Activated T-cell treated with anti-CD3 and anti-CD28 coated beads, Interleukin-2, amount 50 U/mL, for 1 hour (primary cell): ENCODE measurements at regions not wholly inside any gene's neighbourhood (a gene's known extent, or its start where the extent isn't known, plus 50 kb on each side); places are given as distances from the start of the nearest gene placed in this dataset.

Source experiments
- DNase-seq: peaks from one replicate; pipeline ENCODE4 v3.0.0-alpha.2; 2020

DNA sequence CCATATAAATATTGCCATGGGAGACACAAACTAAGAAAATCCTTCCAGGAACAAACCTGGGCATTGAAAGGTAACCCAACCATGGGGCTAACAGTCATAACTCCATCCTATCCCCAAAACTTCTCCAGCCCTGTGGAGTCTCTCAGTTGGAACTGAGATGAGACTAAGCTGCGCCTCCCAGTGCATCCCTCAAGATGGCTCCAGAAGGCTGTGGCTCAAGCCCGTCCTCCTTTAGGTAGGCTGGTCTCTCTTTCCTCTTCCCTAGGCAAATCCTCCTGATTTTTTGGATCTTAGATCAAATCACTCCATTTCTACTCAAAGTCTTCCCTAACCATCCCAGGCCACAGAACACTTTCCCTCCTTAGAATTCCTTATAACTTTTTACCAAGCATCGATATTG lies 364.3 kb upstream of the CCDC196 start:
- no peak for DNase-seq

DNA sequence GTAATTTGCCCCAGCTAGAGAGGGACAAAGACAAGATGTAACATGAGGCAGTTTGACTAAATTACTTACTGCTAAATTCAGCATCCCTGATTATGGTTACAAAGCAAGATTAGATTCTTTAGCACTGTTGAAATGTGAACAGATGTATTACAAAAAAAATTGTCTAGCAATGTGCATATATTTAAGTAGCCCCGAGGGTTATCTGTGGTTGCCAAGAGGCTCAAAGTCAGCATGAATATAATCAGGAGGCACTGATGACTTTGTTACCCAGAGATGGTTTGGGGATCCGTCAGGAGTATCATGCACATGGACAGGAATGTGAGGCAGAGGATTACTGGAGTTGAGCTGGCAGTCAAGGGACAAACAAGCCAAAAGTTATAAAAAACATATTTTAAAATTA lies 356.9 kb upstream of the CCDC196 start:
- DNase-seq = no peak

DNA sequence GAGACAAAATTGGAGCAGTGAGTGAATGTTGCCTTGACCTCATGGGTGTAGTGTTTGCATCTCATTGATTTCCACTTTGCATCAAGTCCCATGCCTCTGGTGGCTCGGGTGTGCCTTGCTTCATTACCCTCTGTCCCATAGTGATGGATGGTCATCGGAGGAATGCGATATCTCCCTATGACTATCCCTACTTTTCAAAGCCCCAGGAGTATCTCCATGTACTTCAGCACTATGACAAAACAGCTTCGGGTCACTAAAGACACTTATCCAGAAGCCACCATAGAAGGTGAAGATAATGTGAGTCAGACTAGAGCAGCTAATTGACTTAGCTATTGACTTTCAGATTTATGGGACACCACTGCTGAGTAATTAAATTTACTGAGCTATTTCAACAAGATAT lies 355.1 kb upstream of the CCDC196 start:
- DNase-seq = no peak

DNA sequence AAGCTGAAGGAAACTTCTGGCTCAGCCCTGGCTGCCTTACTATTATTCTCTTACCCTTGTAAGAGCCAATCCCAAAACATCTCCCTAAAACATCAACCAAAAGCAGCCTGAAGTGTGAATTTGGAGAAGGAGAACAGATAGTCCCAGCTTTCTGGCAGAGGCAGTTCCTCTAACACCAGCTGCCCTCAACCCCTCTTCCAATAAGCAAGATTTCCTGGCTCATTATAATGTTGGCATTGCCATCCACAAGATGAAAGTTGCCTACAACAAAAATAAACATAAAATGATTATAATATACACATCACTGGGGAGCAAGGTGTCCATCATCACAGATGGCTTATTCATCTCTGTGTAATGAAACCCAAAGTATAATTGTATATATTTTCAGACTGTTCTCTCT lies 352.5 kb upstream of the CCDC196 start:
- DNase-seq = no peak

DNA sequence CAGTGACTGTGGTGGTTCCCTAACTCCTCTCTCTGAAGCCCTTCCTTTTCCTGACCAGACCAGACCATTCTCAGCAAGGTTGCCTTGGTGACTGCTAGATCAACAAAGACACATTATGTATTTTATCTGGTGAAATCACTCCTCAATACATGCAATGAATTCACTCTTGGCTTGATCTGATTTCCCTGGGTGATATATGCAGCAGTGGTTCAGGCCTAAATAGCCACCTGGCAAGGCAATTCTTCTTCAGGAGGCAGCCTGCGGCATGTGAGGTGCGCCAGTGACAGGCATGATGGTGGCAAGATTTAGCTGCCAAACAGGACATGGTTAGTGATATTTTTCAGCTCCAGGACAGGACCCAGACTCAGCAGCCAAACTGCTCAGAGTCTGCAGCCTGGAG lies 350.3 kb upstream of the CCDC196 start:
- DNase-seq = no peak

DNA sequence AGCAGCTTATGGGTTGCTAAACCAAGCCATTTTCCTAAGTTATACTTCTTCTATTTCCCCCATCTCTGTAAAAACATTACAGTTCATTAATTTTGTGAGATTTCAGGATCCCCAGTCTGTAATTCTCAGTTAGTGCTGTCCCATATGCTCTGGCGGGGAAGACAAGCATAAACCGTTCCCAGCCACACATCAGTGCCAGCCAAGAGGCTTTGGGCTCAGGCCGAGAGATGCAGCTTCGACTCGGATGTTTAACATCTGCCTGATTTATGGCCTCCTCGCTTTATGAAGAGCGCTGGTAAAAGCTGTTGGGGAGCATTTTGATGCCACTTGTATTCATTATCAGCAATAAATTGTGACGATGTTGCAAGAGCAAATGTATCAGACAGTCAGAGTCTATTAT lies 349.1 kb upstream of the CCDC196 start:
- no peak for DNase-seq

DNA sequence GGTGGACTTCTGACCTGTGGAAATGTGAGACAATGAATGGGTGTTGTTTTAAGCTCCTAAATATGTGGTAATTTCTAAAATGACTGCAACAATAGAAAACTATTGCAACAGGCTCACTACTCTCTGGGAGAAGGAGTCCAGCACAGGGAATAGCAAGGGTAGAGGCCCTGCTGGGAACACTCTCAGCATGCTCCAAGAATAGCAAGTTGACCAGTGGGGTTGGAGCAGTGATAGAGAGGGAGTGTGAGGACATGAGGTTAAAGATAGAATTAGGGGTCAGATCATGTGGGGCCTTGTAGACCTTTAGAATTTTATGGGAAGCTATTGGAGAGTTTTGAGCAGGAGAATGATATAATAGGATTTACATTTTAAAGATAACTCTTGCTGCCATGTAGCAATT lies 346.7 kb upstream of the CCDC196 start:
- no peak for DNase-seq

DNA sequence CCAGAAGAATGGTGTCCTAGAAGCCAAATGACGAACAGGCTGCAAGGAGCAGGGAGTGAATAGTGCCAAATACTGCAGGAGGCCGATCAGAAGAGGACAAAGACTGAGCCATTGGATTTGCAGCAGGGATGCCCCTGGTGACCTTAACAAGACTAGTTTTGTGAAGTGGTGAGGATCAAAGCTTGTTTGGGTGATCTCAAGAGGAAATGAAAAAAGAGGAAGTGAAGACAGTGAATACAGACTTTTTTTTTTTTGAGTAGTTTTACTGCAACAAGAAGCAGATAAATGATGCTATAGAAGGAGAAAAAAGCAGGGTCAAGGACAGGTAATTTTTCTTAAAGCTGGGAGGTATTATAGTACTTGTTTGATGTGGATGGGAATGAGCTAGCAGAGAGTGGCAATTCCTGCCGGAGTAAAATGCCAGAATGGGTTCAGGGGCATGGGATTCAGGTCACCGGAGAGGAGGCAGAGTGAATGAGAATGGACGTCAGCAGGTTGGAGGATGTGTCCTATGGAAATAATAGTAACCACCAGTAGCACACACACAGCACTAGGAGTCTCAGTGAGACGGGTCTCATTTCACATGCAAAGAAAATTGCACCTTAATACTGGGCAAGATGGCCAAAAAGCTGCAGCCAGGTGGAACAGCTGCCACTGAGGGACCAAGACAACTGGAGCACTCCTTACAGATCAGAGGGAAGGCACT lies 345.8 kb upstream of the CCDC196 start:
- no peak for DNase-seq

DNA sequence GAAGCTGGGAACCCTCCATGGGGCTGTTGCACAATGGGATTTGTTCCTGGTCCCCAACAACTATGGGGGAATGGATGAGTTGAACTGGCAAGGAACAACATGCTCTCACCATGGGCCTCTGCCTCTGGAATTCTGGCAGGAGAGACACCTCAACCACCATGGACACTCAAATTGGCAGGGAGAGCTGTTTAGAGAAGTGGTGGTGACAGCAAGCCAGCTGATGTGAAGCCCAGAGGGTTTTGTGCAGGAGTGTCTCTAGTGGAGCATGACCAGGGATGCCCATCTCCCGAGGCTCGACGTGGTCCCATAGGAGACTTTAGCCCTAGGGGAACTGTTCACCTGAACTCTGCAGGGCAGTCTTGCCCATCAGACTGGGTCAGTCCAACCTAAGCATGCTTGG lies 345.2 kb upstream of the CCDC196 start:
- DNase-seq = no peak

DNA sequence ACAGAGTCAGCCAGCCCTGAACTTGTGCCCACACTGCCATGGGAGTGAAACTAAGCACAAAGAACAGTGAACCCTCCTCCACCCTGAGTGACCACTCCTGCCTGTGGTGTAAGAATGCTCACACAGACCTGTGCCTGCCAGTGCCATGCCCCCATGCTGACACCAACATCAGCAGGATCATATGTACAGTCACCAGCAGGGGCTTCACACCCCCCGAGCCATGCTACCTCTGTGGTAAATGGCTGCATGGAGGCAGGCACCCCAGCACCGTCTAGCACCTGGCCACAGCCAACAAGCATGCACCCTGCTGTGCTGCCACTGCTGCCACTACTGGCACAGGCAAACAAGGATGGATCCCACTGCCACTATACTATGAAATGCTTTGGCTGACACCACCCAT lies 344.4 kb upstream of the CCDC196 start:
- no peak for DNase-seq

DNA sequence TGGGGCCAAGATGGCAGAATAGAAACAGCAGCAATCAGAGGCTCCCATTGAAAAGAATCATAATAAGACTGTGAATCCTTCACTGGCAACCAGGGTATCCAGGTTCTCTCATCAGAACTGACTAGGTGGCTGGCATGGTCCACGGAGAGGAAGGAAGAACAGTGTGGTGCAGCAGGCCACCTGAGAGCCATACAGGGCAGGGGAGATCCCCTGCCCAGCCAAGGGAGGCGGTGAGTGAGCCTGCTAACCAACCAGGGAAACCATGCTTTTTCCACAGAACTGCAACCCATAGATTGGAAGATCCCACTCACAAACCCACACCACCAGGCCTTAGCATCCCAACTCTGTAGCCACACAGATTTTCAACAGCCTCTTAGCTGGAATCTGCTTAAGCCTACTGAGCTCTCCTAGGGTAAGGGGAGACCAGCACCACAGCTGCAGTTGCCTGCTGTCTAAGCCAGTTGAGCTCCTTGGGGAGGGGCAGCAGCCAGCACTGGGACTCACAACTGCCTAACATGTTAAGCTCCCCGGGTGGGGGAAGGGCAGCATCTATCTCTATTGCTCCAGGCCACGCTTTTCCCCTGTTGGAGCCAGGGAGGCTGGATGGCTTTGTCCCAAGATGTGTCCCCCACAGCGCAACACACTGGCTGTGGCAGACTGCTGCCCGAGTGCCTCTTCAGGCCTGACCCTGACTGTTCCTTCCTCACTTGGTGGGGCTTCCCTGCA lies 342.6 kb upstream of the CCDC196 start:
- DNase-seq = no peak

DNA sequence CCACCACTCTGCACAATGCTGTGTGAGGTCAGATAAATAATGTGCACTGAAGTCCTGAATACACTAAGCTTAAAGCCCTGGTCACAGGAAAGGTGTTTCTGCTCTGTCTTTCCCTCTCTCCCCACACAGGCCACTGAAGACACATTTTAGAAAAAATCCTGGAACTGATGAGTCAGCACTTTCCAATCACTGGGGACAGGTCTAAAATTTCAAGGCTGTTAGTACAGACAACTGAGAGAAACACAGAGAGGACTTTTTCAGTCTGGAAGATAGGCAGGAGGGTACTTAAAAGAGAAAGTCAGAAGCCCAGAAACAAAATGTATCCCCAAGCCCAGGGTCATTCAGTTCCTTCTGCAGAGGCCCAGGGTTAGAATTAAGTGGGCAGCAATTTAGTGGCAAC lies 333.9 kb upstream of the CCDC196 start:
- no peak for DNase-seq

DNA sequence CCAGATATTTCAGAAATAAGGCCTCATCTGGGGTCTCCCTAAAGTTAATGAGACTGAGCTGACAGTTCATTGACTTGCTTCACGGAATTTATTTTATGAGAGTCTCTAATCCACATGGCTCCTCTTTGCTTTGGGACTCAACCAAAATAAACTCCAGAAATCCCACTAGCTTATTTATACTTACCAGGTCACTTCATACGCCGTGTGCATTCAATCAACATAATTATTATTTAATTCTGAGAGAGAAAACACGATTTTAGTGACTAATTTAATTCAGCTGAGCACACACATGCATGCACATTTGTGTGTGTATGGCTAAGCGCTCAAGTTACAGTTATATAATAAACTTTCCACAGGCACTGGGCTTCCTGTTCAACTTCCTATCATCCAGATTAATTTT lies 333.4 kb upstream of the CCDC196 start:
- no peak for DNase-seq

DNA sequence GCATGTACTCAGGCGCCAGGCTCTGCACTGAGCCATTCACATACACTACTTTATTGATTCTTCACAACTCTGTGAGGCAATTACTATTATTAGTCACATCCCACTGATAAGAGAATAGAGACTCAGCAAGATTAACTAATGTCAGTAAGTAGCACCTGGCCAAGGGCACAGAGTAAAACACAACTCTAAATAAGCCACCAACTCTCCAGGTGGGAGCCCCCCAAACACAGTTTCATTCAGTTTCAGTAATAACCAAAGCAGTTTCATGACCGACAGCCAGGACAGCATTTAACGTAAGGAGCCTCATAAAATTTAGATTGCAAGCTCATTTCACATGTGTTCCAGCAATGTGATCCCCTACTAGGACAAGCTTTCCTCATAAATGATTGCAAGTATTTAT lies 323.1 kb upstream of the CCDC196 start:
- no peak for DNase-seq

DNA sequence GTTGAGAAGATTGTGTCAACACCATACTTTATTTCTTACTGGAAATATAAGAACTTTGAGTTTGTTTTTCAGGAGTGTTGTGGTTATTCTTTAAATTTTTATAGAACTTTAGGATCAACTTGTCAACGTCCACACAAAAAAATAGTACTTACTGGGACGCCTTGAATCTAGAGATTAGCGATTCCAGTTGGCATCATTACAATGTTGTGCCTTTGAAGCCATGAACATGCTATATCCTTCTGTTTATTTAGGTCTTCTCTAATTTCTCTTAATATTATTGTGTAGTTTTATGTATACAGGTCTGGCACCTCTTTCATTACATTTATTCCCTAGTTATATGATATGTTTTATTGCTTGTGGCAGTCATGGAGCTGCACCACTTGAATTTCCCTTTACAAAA lies 320.8 kb upstream of the CCDC196 start:
- no peak for DNase-seq

DNA sequence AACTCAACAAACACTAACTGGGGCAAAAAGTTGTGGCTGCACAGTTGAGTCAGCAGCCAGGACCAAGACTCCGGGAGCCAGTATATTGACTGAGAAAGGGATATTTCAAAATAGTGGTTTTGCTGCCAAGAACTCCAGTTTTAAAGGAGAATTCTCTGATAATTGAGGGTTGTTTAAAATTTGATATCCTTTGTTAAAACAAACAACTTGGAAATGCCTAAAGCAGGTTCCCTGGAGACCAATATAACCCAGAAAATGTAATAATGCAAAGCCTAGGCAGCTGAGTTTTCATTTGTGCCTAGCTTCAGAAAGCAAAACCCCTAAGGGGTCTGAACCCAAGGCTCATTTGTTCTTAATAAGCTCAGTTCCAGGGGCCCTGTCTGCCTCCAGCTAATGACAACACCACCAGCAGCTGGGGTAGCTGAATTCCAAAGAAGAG lies 311.7 kb upstream of the CCDC196 start:
- no peak for DNase-seq

DNA sequence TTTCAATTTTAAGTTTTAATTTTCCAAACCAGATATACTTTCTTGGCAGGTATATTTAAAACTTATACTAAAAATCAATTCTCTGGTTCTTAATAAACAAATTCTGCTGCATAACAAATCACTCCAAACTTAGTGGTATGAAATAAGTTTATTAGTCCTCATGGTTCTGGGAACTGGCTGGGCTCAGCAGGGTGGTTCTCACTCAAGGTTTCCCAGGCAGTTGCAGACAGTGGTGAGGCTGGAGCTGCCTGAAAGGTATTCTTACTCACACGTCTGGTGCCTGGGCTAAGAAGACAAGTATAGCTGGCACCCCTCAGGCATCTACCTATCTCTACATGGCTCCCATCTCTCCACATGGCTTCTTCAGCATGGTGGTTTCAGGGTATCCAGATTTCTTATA lies 308.2 kb upstream of the CCDC196 start:
- no peak for DNase-seq

DNA sequence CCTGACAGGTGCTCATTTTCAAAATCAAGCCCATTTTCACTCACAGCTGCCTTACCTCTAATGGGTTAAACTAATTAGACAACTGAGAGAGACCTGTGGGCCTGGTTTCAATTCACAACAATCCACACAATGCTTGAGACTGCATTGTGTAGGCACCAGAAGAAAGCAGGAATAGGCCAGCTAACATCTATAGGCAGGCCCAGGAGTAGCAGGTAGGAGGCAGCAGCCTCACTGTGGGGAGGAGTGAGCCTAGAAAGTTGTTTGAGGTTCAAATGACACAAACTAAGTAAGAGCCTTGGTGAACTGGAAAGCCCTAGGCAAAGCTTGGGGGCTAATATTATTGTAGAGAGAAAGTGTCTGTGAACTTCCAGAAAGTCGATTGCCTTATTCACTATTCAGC lies 289.5 kb upstream of the CCDC196 start:
- no peak for DNase-seq

DNA sequence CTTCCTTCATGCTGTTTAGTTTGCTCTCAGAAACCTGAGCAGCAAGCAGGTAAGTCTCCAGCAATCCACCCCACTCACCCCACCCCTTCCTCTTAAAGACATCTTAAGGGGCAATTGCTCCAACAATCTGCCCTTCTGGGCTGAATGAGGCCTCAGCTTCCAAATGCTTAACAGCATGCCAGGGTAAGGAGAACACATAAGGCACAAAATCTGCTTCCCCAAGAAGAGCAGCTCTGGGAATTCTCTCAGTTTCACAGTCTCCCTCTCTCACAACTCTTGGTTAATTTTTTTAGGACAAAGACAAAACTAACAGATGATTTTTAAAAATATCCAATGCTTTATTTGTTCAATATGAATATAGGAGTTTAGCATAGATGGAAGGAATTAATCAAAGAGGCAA lies 288.9 kb upstream of the CCDC196 start:
- DNase-seq = no peak

DNA sequence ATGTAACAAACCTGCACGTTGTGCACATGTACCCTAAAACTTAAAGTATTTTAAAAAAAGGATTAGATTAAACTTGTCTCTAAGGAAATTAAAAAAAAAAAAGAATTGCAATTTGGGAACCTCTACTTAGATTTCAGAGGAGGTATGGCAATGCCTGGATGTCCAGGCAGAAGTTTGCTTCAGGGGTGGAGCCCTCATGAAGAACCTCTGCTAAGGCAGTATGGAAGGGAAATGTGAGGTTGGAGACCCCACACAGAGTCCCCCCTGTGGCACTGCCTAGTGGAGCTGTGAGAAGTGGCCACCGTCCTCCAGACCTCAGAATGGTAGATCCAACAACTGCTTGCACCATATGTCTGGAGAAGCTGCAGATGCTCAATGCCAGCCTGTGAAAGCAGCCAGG lies 279.6 kb upstream of the CCDC196 start:
- DNase-seq = no peak

DNA sequence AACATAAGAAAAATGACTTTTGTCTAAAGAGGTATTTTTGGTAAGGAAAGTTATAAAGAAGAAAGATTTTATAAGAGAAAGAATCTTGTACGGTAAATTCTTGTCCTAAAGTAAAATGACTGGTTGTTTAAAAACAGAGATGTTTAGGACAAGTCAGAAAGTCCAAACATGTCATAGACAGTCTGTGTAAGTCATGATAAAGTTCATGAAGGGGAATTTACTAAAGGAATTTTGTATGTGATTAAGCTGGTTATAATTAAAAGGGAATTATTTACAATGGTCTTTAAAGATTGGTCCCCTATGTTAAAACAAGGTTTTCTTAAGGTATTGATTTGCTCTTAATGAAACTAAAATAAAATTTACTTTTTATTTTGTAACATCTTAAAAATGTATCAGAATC lies 269.4 kb upstream of the CCDC196 start:
- DNase-seq = no peak

DNA sequence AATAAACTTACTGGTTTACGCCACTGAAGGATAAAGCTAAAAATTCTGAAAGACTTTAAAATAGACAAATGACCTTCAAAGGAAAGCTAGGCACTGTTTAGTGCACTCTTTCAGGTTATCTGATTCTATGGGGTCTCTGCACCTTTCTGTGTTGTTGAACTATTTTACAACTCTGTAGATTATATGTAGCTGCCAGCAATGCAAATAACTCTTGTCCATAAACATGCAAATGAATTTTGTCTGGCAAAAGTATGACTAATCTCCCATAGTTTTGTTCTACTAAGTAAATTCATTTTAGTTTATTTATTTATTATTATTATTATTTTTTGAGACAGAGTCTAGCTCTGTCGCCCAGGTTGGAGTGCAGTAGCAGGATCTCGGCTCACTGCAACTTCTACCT lies 266.3 kb upstream of the CCDC196 start:
- DNase-seq = no peak

DNA sequence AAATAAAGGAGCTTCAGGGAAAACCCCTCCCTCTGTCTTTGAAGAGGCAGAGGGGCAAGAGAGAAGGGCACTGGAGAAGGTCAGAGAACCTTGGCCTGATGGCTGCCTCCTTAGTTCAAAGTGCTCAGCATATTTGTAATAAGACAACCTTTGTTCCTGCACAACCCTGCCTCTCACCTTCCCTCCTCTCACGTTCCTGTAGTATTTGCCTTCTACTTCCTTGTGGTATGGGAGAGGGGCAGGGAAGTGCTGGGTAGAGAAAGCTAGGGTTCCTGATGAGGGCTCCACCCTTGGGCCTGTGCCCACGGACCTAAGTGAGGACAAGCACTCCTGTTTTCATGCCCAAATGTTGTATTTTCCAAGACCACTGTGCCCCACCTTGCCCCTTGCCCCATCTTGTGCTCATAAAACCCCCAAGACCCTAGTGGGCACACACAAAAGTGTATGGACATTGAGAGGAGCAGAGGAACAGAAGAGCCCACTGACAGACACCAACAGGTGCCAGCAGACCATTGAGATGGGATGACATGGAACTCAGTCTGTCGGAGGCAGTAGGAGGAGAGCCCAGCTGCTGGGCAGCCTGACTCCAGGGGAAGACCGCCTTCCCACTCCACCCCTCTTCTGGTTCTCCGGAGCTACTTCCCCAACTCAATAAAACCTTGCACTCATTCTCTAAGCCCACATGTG lies 261.5 kb upstream of the CCDC196 start:
- no peak for DNase-seq

DNA sequence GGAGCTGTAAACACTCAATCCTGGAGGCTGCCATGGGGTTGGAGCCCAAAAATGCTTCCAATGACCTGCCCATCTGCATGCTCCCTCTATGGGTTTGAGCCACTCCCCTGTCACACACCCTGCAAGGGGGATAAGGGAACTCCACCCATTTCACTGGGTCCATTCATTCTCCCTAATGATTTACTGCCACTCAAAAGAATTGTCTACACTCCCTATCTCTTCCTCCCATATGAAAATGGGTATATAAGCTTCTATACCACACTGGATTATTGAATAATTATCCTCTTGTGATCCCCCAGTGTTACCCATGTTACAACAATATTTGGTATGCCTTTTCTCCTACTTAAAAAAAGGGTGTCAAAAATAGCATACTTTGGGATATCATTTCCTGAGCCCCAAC lies 260.8 kb upstream of the CCDC196 start:
- DNase-seq = no peak
